Daoy (cell line): ENCODE measurements at regions not wholly inside any gene's neighbourhood (a gene's known extent, or its start where the extent isn't known, plus 50 kb on each side); places are given as distances from the start of the nearest gene placed in this dataset.
"Not testable (repeated sequence)": the region's sequence is repeated elsewhere in the genome, so short reads cannot be mapped to it uniquely, and the experiment has no call there.

ENCODE experiments used
- DNase-seq: peaks from one replicate; pipeline ENCODE4 v3.0.0-alpha.2; 2015; ENCODE audit warnings: low read depth

DNA sequence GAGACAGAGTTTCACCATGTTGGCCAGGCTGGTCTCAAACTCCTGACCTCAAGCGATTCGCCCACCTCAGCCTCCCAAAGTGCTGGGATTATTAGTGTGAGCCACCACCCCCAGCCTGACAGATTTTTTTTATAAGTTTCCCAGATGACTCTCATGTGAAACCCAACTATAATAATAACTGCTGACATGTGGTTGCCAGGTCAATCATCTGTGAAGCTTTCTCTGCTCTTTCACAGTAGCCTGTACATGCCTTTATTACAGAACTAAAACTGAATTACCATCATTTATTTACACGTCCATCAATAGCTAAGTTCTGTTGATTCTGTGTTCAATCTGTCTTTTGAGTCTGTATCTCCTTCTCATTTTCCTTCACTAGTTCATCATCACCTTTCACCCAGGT lies 218.5 kb downstream of the RPS29 start:
- DNase-seq, result no peak

DNA sequence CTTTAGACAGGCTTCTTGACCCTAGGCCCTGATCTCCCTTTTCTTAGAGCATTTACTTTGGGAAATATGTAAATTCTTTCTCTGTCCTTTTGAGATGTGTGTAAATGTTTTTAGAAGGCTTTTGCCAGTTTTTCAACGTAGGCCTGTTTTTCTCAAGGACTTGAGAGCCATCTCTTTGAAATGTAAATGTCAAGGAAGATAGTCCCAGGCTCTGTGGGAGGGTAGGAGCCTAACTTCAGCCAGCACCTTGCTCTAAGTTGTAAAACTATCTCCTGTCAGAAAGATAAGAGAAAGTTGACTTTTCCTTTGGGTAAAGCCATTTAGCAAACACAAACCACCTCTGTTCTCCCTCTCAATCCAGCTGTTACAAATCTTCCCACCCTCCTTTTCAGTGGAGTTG lies 219.8 kb downstream of the RPS29 start:
- DNase-seq, result no peak

DNA sequence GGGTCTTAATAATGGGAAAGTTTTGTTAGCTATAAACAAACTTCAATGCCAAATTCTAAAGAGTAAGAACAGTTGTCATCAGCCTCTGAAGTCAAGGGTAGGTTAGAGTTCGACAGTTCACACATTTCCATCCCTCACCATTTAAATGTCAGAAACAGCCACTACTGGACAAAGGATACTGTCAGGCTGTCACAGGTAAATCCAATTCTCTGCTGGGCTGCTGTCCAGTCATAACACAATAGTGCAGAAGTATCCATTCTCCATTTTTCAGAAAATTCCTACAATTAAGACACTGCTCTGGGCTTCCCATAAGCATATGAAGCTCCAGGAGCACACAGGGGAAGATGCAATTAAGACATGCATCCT lies 221.4 kb downstream of the RPS29 start:
- DNase-seq, result no peak

DNA sequence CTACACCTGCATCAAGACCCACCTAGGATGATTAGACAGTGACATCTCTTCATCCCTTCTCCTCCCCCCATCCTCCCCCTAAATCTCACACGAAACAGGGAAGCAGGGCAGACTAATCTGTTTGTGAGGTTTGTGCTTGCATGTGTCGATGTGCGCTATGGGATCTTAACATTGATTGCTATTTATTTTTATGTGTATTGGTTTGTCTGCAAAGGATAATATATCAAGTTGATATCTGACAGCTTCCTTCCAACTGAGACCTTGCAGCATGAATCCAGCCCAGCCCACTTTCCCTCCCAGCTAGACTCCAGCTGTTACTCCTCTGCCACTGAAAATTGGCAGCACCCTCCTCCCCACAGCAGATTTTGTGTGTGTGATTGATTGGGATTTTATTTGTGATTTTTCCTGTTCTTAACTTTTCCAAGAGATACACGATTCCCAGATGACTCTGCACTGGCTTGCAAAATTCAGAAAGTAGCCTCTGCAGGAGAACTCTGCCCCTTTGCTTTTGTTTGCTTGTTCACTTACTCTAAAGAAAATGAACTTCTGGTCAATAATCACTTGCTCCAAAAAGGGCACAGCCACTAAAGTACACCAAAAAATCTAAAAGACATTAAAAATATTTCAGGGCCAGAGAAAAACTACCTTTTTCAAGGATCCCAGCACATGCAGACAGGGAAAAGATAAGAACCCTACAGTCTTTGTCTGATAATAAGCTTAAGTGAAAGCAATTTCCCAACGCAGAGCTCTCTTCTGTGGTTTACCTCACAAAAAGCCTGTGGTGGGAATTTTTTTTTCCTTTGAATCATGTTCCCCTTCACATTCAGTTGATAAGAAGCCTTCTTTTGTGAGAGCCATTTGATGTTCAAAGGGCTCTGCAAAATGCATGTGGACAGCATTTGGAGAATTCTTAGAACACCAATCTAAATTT lies 222.1 kb downstream of the RPS29 start:
- DNase-seq, result no peak

DNA sequence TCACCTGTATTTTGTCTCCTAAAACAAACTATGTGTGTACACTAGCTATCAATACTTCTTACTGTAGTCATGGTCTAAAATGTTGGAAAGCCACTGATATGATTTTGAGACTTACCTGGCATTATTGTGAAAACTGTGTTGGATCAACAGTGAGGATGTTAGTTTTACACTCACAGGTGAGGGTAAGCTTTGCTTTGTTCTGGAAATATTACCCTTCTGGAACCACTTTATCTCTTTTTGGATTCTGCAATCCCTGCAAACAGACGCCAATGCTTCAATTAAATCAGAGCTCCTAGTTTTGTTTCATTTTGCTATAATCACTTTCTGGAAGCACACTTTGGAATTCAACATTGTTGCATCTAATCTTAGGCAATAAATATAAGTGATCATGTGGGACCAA lies 223.3 kb downstream of the RPS29 start:
- DNase-seq, result no peak

DNA sequence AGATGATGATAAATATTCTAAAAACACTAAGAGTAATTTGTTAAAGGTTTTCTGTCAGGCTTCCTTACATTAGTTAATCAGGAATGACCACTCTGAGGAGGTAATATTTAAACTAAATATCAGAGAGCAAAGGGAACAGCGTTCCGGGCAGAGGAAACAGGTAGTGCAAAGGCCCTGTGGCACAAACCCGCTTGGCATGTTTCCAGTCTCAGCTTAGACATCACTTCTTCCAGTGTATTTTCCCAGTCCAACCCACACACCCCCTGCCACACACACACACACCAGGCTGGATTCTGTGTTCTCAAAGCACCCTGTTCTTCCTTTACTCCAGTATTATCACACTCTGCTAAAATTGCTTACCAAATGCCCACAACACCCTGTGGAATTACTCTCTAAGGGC lies 247.1 kb downstream of the RPS29 start:
- DNase-seq, result no peak

DNA sequence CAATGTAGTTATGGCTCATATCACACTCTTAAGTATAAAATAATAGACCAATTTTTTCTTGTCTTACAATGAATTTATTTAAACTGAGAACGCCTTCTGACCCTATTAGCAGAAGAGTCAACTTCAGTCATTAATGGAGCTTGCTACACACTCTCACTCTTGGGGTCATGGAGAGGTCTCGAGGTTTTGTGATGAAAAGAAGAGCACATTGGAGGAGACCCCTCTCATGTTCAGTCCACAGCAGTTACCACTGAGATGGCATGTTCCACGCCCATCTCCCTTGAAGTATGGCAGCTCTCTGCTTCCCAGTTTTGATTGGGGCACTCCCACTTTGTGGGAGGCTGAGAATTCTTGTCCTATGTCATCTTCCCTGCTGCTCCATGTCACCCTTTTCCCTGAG lies 266.4 kb downstream of the RPS29 start:
- DNase-seq, result no peak

DNA sequence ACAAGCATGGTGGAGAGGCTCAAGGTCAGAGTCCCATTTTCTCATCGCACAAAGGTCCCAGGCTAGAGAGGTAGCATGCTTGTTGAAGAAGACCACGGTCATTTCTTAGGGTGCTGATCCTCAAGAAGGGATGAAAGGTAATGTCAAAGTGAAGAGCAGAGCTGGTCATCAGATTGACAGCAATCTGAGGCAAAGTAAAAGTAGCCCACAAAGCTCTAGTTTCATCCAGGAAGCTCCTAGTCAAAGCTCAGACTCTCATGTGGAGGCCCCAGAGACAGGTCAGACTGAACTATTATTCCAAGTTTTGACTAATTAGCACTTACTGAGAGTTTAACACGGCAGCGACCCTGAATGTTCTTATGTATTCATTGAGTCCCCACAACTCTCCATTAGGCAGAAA lies 270.6 kb downstream of the RPS29 start:
- no peak for DNase-seq

DNA sequence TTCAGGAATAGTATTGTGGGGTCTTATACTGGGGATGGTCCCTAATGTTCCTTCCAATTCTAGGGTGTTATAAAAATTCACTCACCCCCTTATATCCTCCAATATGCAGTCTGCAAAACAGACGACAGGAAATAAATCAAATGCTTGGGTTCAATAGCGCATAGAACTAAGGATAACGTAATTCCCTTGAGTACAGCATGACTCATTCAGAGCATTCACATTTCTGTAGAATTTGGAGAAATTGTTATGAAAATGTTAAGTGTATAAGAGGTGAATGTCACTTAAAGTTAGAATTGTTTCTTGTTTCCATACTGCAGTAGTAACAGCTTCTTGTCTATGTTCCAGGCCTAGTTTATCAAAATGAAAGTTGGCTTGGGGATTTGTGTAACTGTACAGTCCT lies 271.4 kb downstream of the RPS29 start:
- DNase-seq, result no peak

DNA sequence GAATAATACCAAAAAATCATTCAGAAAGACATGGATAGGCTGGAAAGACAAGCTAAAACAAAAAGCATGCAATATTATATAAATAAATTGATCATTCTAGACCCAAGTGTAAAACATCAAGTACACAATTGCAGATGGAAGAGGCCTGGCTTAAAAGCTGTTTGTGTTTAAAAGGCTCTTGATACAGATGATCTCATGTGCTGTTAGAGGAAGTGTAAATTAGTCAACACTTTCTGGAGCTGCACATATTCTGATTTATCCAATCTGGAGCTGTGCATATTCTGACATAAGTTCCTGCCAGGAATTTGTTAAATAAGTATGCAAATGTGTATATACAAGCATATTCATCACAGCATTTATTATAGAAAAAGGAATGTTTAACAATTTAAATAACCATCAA lies 273.1 kb downstream of the RPS29 start:
- no peak for DNase-seq

DNA sequence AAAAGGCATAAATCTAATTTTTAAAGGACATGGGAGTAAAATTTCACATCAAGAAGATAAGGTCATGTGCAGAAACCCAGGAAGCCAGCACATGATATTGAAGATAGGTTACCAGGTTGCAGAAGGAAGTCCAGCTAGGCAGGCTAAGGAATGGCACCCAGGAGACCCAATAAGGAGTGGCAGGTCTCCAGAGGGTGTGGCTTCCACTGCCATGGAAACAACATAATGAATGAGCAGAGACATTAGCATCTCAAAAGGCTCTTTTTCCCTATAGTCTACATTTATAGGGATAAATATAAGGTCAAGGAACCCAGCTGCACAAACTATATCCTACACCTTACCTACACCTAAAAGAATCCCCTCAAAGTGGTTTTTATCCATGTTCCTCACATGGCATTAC lies 275.9 kb downstream of the RPS29 start:
- DNase-seq, result no peak

DNA sequence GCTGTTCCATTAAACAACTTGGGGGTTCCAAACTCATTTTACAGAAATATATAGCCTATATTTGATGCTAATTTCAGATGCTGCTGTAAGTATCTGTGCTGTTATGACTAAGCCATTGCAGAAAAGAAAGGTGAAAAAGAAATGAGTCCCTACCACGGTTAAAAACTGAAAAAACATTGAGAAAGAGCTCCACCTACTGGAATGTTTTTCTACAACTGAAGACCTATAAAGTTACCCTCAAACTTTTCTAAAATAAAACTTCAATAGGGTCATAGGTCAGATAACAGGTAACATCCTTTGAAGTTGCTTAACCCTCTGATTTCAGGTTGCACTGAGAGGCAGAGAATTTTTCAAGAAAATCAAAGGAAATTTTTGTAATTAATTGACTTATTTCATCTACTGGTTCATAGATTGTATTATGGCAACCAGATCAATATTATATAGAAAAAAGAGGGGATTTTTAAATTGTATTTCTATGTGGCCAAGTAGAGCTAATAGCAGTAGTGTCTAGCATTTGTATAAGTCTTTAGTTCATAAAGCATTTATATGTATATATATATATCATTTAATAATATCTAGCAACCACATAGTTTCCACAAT lies 279.9 kb downstream of the RPS29 start:
- no peak for DNase-seq

DNA sequence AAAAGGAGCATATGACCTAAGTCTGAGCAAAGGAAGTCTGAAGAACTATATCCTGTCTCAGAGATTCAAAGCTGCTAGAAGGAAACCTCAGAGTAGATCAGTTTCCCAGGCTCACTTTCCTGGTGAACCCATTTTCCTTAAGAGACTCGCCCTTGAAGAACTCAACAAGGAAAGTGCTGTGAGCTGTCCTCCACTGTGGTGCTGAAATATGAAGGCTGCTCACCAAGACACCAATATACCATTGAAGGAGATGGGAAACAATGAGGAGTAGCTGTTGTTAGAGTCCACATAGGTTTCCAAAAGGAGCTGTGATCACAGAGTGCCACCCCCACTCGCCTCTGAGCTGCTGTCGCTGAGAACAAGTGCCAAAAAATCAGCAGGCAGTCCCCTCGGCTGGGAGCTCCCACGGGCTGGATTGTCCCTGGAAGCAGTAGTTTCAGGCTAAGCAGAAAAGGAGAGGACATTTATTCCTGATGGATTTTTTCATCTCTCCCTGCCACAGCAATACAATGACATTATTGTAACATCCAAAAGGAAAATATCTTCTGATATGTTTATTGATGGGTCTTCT lies 282.1 kb downstream of the RPS29 start:
- no peak for DNase-seq

DNA sequence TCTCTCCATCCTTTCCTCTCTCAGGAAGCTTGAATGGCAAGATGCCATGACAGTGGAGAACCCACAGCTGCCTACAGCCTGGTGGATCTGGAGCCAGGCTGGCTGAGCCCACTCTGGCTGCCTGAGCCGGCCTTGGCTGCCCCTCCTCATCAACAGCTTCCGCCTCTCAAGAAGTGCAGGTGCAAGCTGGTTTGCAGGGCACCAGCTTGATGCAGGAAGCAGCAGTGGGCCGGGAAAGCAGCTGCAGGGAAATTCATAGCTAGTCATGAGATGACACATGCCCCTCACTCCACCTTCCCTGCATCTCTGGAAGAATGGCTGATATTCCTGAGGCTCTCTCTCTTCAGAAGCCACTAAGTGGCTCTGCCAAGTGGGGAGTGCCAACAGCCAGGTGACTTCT lies 289.1 kb downstream of the RPS29 start:
- DNase-seq, result no peak

DNA sequence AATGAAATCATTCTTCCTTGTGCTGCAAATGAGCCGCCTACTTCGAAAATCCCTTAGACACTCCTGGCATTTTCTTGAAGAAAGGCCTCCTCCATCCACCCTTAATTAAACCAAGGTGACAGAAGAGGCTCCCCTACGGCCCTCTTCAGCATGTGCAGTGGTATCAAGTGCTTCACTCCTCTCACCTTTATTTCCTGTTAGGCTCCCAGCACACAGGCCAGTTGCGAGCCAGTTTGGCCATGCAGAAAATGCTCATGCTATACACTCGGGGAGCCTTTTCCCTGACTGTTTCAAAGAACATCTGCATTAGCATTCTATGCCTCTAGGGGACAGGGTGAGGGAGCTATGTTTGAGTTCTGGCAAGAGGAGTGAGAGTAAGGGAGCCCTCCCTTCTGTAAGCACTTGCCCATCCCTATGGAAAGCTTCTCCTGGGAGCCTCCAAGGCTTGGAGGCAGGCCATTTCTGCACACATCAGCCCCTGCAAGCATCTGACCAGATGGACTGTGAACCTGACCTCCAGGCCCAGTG lies 291.5 kb downstream of the RPS29 start:
- no peak for DNase-seq

DNA sequence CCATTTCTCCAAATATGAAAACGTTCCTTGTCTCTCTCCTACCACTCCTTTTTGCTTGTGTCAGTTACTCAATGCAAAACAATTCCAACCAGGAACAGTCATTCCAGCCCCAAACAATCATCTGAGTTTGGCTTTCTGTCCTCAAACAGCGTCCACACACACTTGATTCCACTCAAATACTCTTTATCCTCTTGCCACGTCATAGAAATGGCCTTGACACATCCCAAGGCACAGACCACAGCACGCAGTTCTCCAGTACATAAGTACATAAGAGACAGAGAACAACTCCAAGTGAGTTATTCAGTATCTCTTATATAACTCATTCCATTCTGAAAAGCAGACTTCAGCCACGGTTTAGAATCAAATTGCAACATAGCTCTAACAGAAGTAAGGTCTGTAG lies 299.2 kb downstream of the RPS29 start:
- no peak for DNase-seq

DNA sequence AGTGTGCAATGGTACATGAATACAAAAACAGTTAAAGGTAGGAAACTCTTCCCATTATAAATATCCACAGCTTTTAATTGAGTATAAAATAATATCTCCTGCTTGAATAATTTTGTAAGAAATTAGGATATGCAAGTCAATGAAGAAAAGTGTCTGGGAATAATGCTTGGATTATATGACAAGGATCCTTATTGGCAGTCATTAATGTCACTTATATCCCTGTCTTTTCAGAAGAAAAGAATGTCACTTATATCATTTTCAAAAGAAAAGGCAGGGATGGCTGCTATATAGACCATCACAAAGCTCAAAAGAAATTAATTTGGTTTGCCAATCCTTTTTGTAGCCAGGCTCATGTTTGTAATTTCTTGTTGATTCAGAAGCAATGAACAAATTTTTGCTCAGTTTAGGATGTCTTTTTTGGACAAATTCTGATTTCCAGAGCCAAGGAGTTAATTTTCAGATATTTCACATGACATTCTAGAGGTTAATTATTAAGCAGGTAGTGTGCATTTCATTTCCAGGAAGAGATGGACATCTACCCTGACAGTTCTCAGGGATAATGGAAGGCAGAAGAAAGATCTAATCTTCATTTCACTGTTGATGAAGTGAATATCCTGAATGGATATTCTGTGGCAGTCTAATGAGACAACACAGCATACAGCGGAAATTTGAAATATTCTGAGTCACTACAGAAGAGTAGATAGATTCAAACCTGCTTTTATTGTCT lies 299.8 kb downstream of the RPS29 start:
- no peak for DNase-seq

DNA sequence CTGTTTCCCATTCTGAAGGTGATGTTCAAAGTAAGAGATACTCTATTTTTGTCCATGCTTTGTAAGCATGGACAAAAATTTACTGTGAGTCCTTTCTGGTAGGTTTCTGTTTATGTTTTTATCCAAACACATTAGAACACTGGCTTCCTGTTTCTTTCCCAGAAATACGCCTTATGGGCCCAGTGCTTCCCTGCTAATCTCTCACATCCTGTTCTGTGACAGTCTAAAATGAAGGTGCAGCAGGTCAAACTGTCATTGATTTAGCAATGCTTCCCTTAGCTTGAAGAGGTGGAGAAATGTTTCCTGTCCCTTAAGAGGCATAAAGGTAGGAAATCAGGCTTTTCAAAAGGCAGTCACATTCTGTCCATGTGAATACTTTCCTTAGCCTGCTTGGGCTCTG lies 305.6 kb downstream of the RPS29 start:
- no peak for DNase-seq

DNA sequence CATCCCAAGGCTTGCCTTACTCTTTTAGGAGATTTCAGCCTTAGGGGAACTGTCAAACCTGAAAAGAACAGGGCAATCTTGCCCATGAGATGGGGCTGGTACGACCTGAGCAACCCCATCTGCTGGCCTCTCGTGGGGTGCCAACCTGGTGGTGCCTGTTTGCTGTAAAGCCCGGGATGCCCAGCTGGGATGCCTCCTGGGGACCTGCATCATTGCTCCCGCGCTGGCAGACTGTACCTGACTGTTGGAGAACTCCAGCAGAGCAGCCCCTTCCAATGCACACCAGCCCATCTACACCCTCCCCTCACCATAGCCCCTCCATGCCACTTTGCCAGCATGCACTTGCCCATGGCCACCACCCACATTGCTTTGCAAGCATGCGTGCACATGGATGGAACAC lies 335.7 kb downstream of the RPS29 start:
- DNase-seq, result no peak

DNA sequence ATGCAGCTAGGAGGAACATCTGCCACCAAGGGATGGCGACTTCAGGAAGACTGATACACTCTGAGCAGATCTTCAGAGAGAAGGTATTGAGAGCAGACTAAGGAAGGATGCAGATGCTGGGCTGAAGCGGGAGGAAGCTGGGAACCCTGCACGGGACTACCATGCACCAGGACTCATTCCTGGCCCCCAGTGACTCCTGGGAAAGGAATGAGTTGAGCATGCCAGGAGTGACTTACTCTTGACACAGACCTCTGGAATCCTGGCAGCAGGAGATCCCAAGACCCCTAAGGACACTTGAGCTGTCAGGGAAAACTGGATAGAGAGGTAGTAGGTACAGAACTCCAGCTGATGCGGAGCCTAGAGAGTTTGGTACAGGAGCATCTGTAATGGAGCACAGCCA lies 336.1 kb downstream of the RPS29 start:
- DNase-seq, result no peak

DNA sequence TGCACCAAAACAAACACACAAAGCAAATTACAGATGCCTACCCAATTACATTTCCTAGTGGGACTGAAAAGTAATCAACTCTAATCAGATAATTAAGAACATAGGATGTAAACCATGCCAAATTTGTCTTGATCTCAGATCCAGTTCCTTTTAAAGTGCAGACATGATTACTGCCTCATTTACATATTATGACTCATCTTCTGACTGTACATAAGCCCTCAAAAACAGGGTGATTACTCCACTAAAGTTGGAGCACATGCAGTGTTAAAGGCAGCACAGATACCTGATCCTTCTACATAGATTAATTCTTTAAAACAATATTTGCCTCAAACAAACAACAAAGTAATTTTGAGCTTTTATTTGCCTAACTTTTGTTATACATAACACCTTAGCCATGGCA lies 337.2 kb downstream of the RPS29 start:
- no peak for DNase-seq

DNA sequence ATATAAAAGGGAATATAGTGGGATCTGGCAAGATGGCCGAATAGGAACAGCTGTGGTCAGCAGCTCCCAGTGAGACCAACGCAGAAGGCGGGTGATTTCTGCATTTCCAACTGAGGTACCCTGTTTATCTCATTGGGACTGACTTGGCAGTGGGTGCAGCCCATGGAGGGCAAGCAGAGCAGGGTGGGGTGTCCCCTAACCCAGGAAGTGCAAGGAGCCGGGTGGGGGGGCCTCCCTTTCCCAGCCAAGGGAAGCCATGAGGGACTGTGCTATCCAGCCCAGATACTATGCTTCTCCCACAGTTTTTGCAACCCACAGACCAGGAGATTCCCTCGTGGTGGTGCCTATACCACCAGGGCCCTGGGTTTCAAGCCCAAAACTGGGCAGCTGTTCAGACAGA lies 342.4 kb downstream of the RPS29 start:
- DNase-seq, result not testable (repeated sequence)
